NT2/D1 (cell line): ENCODE measurements at regions not wholly inside any gene's neighbourhood (a gene's known extent, or its start where the extent isn't known, plus 50 kb on each side); places are given as distances from the start of the nearest gene placed in this dataset.

ENCODE experiments used
- DNase-seq: peaks from one replicate; pipeline ENCODE4 v3.0.0-alpha.2; 2011; ENCODE audit warnings: low read depth, low spot score
- H3K27me3 ChIP-seq: 2 replicates; pipeline ENCODE4 v1.6.0; 2011; ENCODE audit warnings: mild to moderate bottlenecking; ENCODE audit not compliant: insufficient read length, insufficient read depth
- H3K36me3 ChIP-seq: 2 replicates; pipeline ENCODE4 v1.6.1; 2011; ENCODE audit warnings: mild to moderate bottlenecking, low read length, mixed read lengths; ENCODE audit not compliant: insufficient read depth, insufficient read length
- H3K4me1 ChIP-seq: 2 replicates; pipeline ENCODE4 v1.5.1; 2011; ENCODE audit not compliant: insufficient read depth, insufficient read length
- H3K4me3 ChIP-seq: 2 replicates; pipeline ENCODE4 v1.5.1; 2011; ENCODE audit warnings: low read depth; ENCODE audit not compliant: insufficient read length
- H3K9ac ChIP-seq: 2 replicates; pipeline ENCODE4 v1.6.0; 2011; ENCODE audit warnings: low read depth; ENCODE audit not compliant: insufficient read length
- H3K9me3 ChIP-seq: 2 replicates; pipeline ENCODE4 v1.5.1; 2011; ENCODE audit warnings: mild to moderate bottlenecking, low read length; ENCODE audit not compliant: insufficient read depth
- SUZ12 ChIP-seq: IDR thresholded peaks from 2 replicates; pipeline ENCODE4 v1.6.1; 2011; ENCODE audit not compliant: insufficient read length, insufficient read depth; ENCODE audit errors: extremely low read depth
- YY1 ChIP-seq: IDR thresholded peaks from 2 replicates; pipeline ENCODE4 v1.6.1; 2011; ENCODE audit not compliant: insufficient read length, insufficient read depth
- ZNF274 ChIP-seq: IDR thresholded peaks from 2 replicates; pipeline ENCODE4 v1.6.1; 2011; ENCODE audit warnings: mild to moderate bottlenecking, low read depth, low read length

- no peak for DNase-seq
- no peak overlapping the region for H3K4me3 ChIP-seq
- TF ChIP-seq ZNF274 (no peak), SUZ12 (no peak), YY1 (no peak)
- H3K4me1 ChIP-seq = no peaks in the 10 kb centered on the region
- H3K9me3 ChIP-seq = no peaks in the 10 kb centered on the region
- no peaks in the 10 kb centered on the region for H3K36me3 ChIP-seq
- H3K27me3 ChIP-seq = no peaks in the 10 kb centered on the region
- H3K9ac ChIP-seq = no peak overlapping the region
Measured at GRCh38 chr5:153099328-153099727, 391.1 kb upstream of the GRIA1 start.

DNA sequence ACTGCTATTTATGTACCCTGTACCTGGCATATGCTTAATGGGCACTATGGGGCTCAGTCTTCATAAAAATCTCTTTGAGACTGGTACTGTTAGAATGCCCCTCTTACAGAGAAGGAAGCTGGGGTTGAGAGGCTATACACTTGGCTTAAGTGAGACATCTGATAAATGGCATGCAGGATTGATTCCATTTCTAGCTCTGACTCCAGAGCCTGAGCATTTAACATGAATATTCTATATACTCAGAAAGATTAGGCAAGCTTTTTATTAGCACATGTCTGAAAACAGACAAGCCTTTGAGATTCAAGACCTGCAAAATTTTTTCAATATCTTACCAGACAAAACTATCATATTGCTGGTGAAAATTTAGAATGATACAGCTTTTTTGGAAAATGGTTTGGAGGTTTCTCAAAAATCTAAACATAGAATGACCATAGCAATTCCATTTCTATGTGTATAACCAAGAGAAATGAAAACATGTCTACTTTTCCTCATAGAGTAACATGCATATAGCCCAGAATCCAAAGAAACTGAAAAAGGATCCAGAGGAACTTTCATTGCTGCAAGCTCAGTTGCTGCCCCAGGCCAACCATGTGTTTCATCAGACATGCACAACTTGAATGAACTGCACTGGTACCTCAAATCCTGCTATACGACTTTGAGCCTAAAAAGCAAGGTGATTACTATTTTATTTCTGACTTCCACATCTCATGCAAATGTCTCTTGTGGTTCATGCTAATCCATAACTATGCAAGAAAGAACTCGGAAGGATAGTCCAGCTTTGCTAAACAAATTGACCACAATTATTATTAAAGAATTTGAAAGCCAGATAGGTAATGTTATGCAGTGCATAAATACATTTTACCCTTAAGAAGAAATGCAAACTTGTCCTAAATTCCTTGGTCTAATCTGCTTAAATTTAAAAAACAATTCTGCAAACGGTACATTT lies 389.0 kb upstream of the GRIA1 start:
- Histone ChIP-seq H3K4me3 (no peak overlapping the region), H3K9ac (no peak overlapping the region), H3K4me1 (no peaks in the 10 kb centered on the region), H3K36me3 (no peaks in the 10 kb centered on the region), H3K27me3 (no peaks in the 10 kb centered on the region), H3K9me3 (no peaks in the 10 kb centered on the region)
- DNase-seq = no peak
- TF ChIP-seq SUZ12 (no peak), ZNF274 (no peak), YY1 (no peak)

- no peak for TF ChIP-seq ZNF274
- no peaks in the 10 kb centered on the region for H3K9me3 ChIP-seq
- no peak for DNase-seq
Measured at GRCh38 chr5:153116916-153117315, 373.6 kb upstream of the GRIA1 start.

GRCh38 chr5:153118018-153118417 lies 372.5 kb upstream of the GRIA1 start:
- H3K36me3 ChIP-seq = no peaks in the 10 kb centered on the region
- no peak for TF ChIP-seq YY1
- TF ChIP-seq ZNF274 = no peak
- no peak for TF ChIP-seq SUZ12
- H3K27me3 ChIP-seq = no peaks in the 10 kb centered on the region
- no peak overlapping the region for H3K9ac ChIP-seq
- H3K9me3 ChIP-seq = no peaks in the 10 kb centered on the region
- no peaks in the 10 kb centered on the region for H3K4me1 ChIP-seq
- no peak for DNase-seq
- no peak overlapping the region for H3K4me3 ChIP-seq

More at GRCh38 chr5:153116916-153117315, 373.6 kb upstream of the GRIA1 start:
- Histone ChIP-seq H3K4me3 (no peak overlapping the region), H3K9ac (no peak overlapping the region), H3K4me1 (no peaks in the 10 kb centered on the region), H3K27me3 (no peaks in the 10 kb centered on the region), H3K36me3 (no peaks in the 10 kb centered on the region)

DNA sequence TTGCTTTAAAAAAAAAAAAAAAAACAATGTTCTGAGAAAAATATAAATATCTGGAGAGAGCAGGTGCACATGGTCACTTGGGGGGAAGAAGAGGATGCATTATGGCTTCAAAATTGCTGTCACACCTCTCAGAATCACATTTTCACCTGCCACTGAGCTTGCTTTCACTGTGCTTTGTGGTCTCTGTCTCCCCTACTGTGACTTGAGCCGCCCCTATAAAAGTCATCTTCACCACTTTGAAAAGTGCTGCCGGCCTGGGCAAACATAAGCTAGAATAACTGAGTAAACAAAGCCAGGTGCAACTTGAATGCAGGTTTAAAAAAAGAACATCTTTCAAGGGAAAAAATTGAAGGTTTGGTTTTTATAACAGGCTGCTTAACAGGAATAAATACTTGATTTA lies 368.1 kb upstream of the GRIA1 start:
- DNase-seq = no peak
- TF ChIP-seq ZNF274 = no peak
- no peak for TF ChIP-seq YY1
- TF ChIP-seq SUZ12 = no peak
- no peak overlapping the region for H3K4me3 ChIP-seq

DNA sequence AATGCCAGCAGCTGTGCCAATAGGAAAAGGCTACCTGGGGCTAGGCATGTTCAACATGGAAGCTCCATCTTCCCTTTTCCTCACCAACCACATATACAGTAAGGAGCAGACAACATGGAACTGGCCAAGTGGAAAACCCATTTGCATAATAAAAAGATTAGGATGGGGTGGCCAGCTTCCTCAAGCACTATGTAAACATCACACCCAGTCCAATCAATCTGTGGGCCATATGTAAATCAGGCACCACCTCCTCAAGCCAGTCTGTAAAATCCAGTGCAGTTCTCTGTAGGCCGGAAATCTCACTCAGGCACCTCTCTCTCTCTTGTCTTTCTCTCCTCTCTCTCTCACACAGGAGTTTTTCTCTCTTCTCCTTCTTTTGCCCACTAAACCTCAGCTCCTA lies 360.2 kb upstream of the GRIA1 start:
- no peak for TF ChIP-seq ZNF274
- TF ChIP-seq YY1 = no peak
- no peak for TF ChIP-seq SUZ12
- H3K36me3 ChIP-seq = no peaks in the 10 kb centered on the region
- no peaks in the 10 kb centered on the region for H3K9me3 ChIP-seq
- H3K27me3 ChIP-seq = no peaks in the 10 kb centered on the region
- no peaks in the 10 kb centered on the region for H3K4me1 ChIP-seq
- no peak for DNase-seq
- H3K4me3 ChIP-seq = no peak overlapping the region
- no peak overlapping the region for H3K9ac ChIP-seq

More for the DNA sequence above, 368.1 kb upstream of the GRIA1 start:
- Histone ChIP-seq H3K4me1 (no peaks in the 10 kb centered on the region), H3K9me3 (no peaks in the 10 kb centered on the region), H3K27me3 (no peaks in the 10 kb centered on the region), H3K9ac (no peak overlapping the region), H3K36me3 (no peaks in the 10 kb centered on the region)

DNA sequence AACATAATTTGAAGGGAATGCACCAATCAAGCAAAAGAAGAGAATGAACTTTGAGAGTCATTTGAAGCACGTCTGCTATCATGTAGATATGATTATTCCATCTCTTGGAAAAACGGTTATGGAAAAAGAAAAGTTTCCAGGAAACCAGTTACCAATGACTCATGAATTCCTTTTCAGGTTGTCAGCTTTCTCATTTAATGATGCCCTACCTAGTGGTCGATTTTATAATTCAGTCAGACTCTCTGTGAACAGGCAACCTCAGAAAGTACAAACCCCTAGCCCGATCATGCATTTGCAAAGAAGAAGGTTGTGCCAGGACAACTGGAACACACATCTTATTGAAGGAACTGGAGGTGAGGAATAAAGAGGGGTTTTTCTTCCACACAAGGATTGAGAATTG lies 355.1 kb upstream of the GRIA1 start:
- Histone ChIP-seq H3K9me3 (no peaks in the 10 kb centered on the region), H3K36me3 (no peaks in the 10 kb centered on the region)
- no peak for TF ChIP-seq ZNF274
- no peak for TF ChIP-seq SUZ12
- TF ChIP-seq YY1 = no peak

More for the DNA sequence above, 355.1 kb upstream of the GRIA1 start:
- Histone ChIP-seq H3K4me3 (no peak overlapping the region), H3K4me1 (no peaks in the 10 kb centered on the region), H3K27me3 (no peaks in the 10 kb centered on the region), H3K9ac (no peak overlapping the region)
- no peak for DNase-seq
